HK-2 (cell line): ENCODE measurements at regions not wholly inside any gene's neighbourhood (a gene's known extent, or its start where the extent isn't known, plus 50 kb on each side); places are given as distances from the start of the nearest gene placed in this dataset.

Experiments
- DNase-seq: peaks from one replicate; pipeline ENCODE4 v3.0.0-alpha.2; 2018; ENCODE audit not compliant: unreplicated experiment

DNA sequence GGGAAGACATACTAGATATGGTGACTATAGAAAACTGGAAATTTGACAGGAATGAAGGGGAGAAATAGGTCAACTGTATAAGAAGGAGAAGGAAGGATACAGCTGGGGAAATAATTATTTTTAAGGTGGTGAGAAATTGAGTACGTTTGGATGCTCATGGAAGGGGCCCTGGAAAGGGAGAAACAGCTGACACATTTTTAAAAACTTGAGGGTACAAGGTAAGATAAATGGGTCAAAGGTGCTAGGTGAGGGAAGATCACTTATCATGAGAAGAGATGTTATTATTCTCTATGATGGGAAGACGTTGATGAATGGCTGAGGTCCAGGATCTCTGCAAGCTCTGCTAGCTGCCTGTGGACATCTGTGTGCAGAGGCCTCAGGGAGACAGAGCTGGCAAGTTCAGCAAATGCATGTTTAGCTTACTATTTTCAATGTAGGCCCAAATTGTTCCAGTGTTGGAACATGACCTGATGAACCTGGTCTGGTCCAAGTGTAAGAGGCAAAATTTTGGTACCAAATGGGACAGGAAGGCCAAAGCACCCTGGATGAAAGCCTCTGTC is 181.7 kb downstream of the MTRR start:
- DNase-seq: no peak

DNA sequence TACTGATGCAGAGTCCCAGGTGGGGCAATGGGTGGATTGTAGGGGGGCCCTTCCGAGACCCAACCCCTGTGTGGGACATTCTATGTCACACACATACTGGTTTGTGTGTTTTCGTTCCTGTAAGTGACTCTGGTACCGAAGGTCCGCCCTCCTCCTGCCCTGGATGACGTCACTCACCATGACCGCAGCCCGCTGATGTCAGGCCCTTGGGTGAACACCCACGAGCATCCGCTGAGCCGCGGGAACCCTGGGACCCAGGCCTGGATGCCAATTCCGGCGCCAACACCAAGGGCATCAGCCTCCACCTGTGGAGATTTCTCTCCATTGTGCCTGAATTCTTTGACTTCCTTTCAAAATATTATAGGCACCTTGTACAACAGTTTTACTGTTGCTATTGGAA is 184.3 kb downstream of the MTRR start:
- DNase-seq: no peak

DNA sequence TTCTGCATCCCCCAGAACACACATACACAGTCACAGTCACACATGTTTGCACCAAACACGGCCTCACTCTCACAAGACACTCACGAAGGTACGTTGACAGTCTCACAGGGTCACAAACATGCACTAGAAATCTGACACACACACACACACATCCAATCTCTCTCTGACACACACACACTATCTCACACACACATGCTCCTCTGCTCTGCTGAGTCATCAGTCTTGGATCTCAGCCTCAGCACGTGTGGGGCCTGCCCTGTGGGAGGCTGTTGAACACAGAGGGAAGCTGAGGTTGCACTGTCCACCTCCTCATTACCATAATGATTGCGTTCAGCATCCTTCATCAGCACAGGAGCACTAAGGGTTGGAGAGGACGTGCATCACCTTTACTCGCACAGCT is 188.8 kb downstream of the MTRR start:
- no peak for DNase-seq

DNA sequence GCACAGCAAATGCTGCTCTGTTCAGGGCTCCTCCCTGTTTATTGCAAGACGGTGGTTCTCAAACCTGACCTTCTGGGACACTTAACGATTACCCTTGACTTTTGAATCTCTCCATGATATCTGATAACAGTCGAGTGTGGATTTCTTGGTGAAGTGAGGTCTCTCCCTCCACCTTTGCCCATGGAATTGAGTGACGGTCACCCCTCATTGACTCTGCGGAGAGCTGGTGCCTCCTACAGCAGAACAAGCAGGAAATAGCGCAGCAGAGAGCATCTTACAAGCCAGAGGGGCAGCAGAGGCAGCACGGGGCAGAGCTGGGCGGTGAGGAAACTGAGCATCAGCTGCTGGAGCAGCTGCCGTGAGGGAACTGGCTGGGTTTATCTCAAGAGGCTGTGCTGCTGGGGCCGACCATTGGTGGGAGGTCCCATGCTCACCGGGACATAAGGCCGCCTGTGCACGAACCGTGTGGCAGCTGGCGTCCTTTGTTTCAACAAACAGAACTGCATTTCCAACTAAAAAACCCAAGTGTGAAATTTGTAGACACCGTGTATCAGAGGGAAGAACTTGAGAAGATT is 189.8 kb downstream of the MTRR start:
- no peak for DNase-seq

DNA sequence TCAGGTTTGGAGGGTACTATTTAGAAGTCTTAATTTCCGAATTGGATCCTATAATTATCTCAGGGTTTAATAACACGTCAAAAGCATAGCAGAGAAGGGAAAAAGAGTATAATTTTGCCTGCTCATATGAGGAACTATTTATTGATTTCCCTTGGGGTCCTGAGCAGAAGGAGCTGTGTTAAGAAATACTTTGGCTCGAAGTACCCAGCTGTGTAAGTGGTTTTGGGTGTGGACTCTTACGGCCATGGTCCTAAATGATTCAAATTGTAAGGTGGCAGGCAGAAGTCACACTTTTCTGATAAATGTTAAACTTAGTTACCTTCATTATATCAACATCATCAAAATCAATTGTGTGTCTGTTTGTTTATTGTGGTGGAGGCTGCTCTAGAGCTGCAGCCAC is 190.4 kb downstream of the MTRR start:
- no peak for DNase-seq

DNA sequence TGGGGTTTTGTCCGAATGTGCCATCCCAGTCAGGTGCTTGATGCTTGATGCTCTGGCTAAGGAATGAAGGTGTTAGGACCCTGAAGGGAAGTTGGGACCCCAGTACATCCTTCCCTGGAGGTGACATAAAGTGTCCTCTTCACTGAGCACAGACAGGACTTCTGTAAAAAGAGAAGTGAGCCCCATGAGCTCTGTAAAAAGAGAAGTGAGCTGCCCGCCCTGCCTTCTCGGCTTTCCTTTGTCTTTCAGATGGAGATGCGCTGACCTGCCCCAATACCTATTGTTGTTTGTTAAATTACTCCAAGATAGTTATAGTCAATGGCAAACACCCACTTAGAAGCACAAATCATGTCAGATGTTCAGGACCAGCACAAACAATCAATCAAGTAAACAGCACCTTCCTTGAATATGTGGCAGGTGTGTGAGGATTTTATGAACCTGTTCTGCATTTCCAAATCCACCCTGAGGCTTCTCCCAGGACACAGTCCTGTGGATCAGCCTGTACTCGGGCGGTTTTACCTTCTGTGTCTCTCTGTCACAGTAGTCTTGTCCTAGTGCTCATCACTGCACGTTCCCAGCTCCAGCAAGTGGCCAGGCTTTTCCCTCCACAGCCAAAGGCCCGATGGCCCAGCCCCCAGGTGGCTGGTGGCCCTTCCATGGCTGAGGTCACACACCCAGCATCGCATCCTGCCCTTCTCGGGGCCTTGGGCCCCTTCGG is 191.4 kb downstream of the MTRR start:
- DNase-seq: no peak

DNA sequence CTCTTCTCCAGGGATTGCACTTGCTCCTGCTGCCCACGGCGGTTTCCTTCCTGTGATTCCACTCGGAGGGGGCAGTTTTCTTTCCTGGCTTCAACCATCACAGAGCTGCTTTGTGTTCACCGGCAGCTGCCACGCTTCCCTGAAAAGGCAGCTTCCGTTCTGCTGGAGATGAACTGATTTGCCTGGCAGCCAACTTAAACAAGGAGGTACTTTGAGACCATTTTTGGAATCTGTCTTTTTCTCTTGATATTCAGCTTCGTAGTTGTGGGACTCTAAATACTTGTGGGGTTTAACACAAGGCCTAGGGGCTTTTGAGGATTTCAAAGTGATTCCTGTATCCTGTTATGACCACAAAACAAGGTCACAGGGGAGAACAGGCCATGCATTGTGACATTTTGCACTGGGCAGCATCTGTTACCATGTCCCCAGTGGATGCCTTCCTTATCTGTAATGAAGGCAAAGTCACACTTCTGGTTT is 192.0 kb downstream of the MTRR start:
- no peak for DNase-seq

DNA sequence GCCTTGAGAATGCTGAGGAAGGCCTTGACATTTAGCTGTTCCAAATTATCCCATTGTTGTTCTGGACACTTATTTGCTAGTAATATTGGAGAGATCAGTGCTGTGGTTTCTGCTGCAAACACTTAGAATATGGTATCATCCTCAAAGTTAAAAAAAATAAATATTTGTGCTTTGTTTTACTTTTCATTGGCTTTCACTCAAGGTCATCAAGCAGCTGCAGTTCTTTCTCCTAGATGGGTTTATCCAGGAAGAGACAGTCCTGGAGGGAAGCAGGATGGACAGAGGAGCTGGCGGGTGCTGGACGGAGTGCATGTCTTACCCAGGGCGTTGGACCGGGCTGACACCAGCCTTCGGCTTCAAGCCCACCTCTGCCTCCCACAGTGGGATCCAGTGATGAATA is 193.6 kb downstream of the MTRR start:
- no peak for DNase-seq

DNA sequence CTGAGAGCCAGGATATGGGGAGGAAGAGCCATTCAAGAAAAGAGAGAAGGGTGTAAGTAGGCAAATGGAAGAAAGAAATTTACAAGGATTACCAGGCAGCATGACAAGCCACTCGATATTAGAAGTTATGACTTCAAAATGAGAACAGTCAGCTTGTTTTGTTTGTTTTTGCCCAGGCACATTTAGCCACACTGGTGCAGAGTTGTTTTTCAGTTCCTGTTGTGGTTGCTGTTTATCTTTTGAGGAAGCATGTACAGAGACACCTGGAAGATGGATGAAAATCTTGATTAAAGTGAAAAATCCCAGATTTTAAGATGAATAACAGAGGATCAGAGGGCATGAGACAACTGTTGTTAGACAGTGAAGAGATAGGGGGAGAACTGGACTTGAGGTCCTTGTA is 199.1 kb downstream of the MTRR start:
- DNase-seq: no peak

DNA sequence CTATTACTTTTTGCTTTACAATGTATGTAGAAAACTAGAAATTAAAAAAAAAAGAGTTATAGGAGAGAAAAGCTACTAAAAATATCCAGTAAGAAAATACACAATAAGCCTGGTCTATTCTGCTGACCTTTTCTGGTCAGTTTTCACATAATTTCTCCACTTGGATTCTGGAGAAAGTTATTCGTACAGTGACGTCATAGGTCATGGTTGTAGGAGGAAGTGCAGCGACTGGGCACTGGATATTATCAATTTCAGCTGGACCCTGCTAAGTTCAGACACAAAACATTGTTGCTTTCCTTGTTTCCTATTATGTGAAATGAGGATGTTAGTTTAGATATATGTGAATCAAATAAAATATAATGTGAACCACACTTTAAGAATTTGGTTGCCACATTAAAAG is 201.2 kb downstream of the MTRR start:
- DNase-seq: no peak

DNA sequence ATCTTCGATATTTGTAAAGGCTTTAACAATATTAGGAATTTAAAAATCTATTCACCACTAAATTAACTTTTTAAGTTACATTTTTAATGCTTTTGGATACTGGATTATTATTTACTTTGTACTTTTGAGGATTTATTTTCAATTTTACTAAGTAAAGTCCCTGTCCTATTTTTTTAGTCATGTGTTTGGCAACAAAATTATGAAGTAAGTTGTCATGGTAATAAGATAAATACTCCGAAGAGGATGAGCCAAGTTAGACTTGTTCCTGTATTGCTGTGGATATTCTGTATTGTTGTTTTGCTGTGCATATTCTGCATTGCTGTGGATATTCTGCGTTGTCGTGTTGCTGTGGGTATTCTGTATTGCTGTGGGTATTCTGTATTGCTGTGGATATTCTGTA is 210.1 kb downstream of the MTRR start:
- no peak for DNase-seq

DNA sequence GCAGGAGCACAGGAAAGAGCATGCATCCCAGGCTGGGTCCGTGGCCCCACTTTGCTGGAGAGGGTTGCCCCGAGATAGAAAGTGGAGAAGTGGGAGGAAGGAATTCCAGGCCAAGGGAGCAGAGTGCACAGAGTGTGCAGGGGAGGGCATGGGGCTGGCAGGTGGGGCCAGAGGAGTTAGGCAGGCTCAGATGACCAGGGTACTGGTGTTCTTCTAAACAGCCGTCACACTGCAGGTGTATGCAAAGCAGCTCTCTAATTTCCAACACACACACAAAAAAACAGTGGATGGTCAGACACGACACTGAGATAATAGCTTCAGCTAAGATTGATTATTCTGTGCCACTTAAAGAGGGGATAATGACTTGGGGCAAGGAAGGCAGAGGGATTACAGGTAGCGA is 212.2 kb downstream of the MTRR start:
- DNase-seq: no peak

DNA sequence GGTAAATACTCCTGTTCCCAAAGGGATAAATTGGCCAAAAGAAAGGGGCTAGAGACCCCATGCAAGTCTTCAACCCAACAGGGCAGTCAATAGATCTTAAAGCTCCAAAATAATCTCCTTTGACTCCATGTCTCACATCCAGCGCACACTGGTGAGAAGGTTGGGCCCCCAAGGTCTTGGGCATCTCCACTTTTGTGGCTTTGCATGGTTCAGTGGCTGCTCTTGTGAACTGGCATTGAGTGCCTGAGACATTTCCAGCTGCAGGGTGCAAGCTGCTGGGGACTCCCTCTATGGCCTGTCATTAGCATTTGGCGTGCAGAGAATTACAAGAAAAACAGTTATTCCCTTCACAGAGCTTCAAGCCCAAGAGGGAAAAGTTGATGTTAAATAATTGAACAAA is 224.7 kb downstream of the MTRR start:
- DNase-seq: no peak

DNA sequence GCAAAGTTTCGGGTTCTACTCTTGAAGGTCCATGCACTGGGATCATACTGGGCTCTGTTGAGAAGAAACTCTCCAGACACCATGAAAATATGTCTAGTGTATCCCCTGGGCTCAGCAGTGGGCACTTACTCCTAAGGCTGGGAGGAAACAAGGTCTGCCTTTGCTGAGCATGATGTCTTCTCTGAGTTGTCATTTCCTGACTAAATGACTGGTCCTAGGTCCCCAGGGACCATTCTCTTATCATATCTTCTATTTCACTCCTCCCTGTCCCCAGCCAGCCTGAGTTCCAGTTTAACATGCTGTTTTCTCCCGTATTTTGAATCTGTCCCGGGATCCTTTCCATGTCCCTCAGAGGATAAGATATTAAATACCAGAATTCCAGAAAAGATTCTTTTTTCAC is 225.4 kb downstream of the MTRR start:
- no peak for DNase-seq

DNA sequence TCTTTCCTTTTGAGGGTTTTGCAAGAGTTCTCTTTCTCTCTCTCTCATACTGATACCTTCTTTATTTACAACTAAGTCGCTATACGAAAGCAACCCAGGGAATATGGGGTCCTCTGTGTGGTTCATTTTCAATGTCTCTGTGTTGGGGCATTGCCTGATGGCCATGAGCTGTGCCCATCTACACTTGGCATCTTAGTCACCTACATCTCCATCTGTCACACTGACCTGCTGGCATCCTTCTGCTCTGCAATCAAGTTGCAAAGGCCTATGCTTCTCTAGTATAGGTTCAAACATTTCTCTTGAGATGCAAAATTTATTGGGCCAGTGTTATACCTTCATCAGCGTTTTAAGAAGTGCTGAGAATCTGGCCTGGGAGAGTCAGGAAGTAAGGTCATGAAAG is 228.2 kb downstream of the MTRR start:
- DNase-seq: no peak

DNA sequence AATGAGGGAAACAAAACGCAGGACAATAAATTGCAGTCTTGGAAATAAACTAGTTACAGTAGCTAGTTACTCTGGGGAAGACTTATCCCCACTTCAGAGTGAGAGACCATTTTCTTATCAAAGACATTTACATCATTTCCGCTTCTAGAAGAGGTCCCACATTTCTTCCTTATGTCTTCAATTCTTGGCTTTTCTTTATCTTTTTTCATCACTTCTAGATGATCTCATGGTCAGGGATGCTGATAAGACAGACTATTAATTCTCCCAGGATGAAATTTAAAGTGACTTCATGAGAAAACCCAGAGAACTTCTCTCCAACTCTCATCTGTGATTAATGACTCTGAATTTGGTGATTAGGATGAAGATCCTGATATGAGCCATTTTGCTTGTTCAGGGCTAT is 229.1 kb downstream of the MTRR start:
- DNase-seq: no peak

DNA sequence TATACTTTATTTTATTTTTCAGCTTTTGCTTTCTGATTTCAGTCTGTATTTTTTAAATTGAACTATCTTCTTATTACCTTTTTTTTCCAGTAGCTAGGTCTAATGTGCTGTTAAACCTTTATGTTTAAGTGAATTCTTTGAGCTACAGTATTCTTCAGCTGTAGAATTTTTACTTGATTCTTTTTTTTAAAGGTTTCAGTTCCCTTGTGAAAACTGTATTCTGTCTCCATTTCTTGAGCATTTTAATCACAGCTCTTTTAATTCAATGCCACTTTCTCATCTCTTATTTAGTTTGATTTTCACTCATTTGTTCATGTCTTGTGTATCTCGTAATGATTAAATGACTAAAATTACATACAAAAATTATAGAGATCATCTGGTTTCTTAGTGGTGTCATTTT is 233.8 kb downstream of the MTRR start:
- no peak for DNase-seq

DNA sequence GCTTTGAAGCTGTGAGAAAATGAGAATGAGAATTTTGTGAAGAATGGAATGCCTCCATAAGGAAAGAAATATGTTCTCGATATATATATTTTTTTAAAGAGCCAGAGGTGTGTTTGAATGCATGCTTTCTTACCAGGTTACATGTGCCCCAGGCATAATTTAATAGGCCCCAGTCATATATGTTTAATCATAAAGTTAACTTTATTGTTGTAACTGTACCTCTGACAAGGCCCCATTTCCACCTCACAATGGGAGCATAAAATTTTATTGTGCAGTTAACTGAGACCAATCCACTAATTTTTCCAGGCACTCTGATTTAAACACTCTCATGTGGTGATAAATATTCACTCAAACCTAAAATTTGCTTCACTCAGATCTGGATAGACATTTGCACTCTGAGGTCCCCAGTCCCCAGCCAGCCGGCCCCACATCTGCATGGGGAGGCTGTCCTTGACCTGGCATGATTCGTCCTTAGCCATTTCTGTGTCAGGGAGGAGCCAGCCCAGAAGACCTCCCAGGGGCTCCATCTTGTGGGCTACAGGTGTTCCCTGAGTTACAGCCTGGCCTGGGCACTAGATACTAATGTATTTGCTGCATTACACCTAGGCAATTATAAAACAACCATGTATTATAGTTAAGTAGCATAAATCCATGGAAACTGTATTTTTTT is 245.8 kb downstream of the MTRR start:
- no peak for DNase-seq

DNA sequence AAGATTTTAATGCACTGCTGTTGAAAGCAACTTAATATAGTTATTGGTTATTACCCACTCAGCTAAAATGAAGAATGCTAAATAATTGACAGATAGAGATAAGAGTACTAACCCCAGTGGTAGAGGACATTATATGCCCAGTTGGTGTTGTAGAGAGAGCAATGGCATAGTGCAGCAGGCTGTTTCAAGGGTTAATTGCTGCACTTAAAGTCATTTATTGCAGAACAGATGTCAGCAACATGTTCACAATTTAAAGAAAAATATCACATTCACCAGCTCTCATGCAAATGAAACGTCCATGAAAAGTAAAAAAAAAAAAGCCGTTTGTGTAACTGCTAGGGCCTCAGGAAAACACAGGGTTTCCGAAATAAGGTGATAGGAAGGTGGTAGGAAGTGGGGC is 254.6 kb downstream of the MTRR start:
- DNase-seq: no peak

DNA sequence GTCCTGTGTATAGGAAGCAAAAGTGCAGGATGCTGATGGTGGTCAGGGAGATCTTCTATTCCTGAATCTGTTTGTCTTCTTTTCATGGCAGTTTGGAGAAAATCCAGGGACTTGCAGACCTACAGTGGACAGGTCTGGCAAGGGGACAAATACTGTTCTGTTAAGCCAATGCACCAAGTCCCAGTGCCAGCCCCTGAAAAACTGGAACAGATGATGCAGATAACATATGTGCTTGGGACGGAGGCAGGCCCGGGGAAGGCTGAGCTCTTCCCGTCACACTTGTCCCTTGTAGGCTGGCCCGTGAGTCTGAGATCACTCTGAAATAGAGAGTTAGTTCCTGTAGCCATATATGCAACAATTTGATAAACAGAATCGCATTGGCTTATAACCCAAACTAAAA is 265.7 kb downstream of the MTRR start:
- DNase-seq: no peak

DNA sequence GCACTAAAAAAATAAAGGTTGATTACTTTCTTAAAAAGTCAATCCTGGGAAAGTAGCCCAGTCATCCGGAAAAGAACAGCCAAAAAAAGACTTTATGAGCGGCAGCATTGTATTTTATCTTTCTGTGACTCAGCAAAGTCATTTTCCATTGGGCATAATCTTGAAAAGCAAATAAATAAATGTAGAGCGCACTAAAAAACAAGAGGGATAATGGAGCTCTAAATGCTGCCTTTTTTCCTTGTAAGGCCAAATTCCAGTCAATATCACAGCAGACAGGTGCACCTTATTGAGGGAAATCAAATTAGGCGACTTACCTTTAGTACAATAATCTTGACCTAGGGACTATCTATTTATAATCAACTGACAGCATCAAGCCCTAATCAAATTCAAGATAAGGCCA is 266.8 kb downstream of the MTRR start:
- no peak for DNase-seq

DNA sequence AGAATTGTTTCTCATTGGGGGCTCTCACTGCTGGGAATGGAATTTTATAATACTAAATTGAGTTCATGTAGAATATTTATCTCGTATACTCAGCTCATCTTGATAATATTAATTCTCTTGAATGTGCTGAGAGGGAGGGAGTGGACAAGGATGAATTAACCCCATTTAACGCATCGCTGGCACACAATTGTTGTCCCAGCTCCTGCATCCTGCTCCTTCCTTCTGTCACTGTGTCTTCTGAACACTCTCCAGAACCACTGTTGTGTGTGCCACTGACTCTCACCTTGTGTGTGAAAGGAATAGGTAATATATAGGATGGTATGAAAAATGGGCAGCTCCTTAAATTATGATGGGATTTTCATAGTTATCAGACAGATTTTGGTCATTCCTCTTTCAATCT is 267.3 kb downstream of the MTRR start:
- no peak for DNase-seq

DNA sequence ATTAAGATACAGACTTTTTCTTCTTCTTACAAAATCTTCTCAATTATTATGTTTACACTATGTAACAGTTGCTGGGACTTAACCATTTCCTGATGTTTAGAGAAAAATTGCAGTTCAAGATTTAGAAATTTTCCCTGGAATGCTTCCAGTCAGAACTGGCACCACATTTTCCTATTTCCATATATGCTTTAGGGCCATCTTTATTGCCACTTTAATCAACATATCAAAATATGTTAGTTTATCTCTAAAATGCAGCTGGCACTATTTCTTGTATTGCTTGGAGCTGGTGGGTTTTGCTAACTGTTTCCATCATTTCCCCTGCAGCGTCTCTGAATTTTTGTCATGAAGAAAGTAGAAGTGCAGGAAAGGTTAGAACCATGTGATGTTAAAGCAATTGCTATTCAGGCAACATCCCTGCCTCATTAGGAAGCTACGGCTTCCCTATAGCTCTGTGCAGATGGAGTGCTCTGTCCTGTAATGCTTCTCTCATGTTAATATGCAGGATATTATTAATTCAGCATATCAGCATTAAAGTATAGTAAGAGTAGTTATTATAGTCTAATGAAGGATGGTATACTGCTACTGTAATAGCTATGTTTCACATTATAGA is 269.1 kb downstream of the MTRR start:
- DNase-seq: no peak
